ENCODE measurements at regions not wholly inside any gene's neighbourhood (a gene's known extent, or its start where the extent isn't known, plus 50 kb on each side); places are given as distances from the start of the nearest gene placed in this dataset.

GRCh38 chr9:88663771-88664419 is 128.9 kb downstream of the NXNL2 start (continued):
- TF ChIP-seq CHD7 (IDR thresholded peaks at IDR 0.05; ENCODE audit: insufficient replicate concordance, low read length), result no peak
- no peak for TF ChIP-seq BACH1 (IDR thresholded peaks at IDR 0.05; ENCODE audit: low read length)
- no peak for TF ChIP-seq KDM5A (IDR thresholded peaks at IDR 0.05; ENCODE audit: low read length)
- no peak for TF ChIP-seq NRF1 (IDR thresholded peaks at IDR 0.05; ENCODE audit: low read depth, low read length)
- no peak for TF ChIP-seq USF2 (IDR thresholded peaks at IDR 0.05; ENCODE audit: low read length)
- TF ChIP-seq KDM1A (IDR thresholded peaks at IDR 0.05; ENCODE audit: borderline replicate concordance, low read length), result no peak
- TF ChIP-seq CTCF (IDR thresholded peaks at IDR 0.05; ENCODE audit: control extremely low read depth in 1 of 3, insufficient read depth in 1 of 3, low read depth in 1 of 3, low read length in 3 of 3), result no peak

Measured in H1 (cell line).